Vagina (tissue), 2 donors: ENCODE measurements at regions not wholly inside any gene's neighbourhood (a gene's known extent, or its start where the extent isn't known, plus 50 kb on each side); places are given as distances from the start of the nearest gene placed in this dataset.

Source experiments
- POLR2A ChIP-seq, 2 donors: fragments of 450-650 bp; IDR thresholded peaks; one replicate each; pipeline ENCODE4 v1.6.1; 2017; ENCODE audit warnings: antibody characterized with exemption in 2 of 2, mild to moderate bottlenecking in 2 of 2, moderate library complexity in 2 of 2
- TF ChIP-seq, protein P1 (sequence below), 3 experiments: fragments of 450-650 bp in 2 of 3; fragments of 200-600 bp in 1 of 3; sonication (generic) in 1 of 3; IDR thresholded peaks; one replicate each; pipeline ENCODE4 v1.5.1; 2017 to 2019; ENCODE audit warnings: antibody characterized with exemption in 3 of 3, mild to moderate bottlenecking in 2 of 3, moderate library complexity in 2 of 3

DNA sequence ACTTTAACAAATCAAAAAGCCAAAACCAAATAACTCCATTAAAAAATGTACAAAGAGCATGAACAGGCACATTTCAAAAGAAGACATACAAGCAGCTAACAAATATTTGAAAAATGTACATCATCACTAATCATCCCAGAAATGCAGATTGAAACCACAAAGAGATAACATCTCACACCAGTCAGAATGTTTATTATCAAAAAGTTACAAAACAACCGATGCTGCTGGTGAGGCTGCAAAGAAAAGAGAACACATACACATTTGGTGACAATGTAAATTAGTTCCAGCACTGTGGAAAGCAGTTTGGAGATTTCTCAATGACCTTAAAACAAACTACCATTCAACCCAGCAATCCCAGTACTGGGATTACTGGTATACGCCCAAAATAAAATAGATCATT lies 756.0 kb upstream of the PCDH20 start:
- no peak for TF ChIP-seq POLR2A (IDR thresholded peaks at IDR 0.05)
- TF ChIP-seq, protein P1, sequence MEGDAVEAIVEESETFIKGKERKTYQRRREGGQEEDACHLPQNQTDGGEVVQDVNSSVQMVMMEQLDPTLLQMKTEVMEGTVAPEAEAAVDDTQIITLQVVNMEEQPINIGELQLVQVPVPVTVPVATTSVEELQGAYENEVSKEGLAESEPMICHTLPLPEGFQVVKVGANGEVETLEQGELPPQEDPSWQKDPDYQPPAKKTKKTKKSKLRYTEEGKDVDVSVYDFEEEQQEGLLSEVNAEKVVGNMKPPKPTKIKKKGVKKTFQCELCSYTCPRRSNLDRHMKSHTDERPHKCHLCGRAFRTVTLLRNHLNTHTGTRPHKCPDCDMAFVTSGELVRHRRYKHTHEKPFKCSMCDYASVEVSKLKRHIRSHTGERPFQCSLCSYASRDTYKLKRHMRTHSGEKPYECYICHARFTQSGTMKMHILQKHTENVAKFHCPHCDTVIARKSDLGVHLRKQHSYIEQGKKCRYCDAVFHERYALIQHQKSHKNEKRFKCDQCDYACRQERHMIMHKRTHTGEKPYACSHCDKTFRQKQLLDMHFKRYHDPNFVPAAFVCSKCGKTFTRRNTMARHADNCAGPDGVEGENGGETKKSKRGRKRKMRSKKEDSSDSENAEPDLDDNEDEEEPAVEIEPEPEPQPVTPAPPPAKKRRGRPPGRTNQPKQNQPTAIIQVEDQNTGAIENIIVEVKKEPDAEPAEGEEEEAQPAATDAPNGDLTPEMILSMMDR (IDR thresholded peaks at IDR 0.05), result no peak
